ENCODE measurements at regions not wholly inside any gene's neighbourhood (a gene's known extent, or its start where the extent isn't known, plus 50 kb on each side); places are given as distances from the start of the nearest gene placed in this dataset.

GRCh38 chr6:167471548-167471930 is 146.7 kb downstream of the TTLL2 start:
- TF ChIP-seq CTCF (IDR thresholded peaks at IDR 0.05) (no peak), POLR2A (IDR thresholded peaks at IDR 0.05) (no peak)
